B cell (primary cell): ENCODE measurements at regions not wholly inside any gene's neighbourhood (a gene's known extent, or its start where the extent isn't known, plus 50 kb on each side); places are given as distances from the start of the nearest gene placed in this dataset.
A peak's percentile ranks its signal among the peaks of the same experiment; 100 is the strongest.

Experiments
- ATAC-seq: fragments of 200-7000 bp; cut with Tn5 transposase; one replicate; pipeline ENCODE4 v1.10.0; 2021; ENCODE audit warnings: low read depth, mild to moderate bottlenecking, moderate number of reproducible peaks, moderate library complexity
- CTCF ChIA-PET: fragments of 350-600 bp; sonication (Branson Sonifier 250); formaldehyde crosslinking; loops from one replicate; lab custom pipeline; 2021; ENCODE audit warnings: antibody characterized with exemption, inconsistent platforms; lab: Charles Lee
- POLR2A ChIA-PET: fragments of 350-600 bp; sonication (Branson Sonifier 250); formaldehyde crosslinking; loops from one replicate; lab custom pipeline; 2021; ENCODE audit warnings: antibody characterized with exemption; lab: Charles Lee
- DNase-seq: peaks from one replicate; pipeline ENCODE4 v3.0.0; 2013
- H2AFZ ChIP-seq: 2 replicates; pipeline ENCODE4 v1.6.1; 2012; ENCODE audit warnings: mild to moderate bottlenecking, low read depth, low read length; ENCODE audit not compliant: insufficient read depth, poor library complexity, severe bottlenecking
- H3K27ac ChIP-seq, 2 donors: 1 replicate in 1 of 2; 2 replicates in 1 of 2; pipeline ENCODE4 v1.5.1; 2012 to 2013; ENCODE audit warnings: low read length in 2 of 2, mild to moderate bottlenecking in 2 of 2, moderate library complexity in 1 of 2
- H3K27me3 ChIP-seq, 4 experiments: fragments of 200-600 bp in 1 of 4; sonication (generic) in 1 of 4; replicated peaks in 1 of 4; 1 replicate in 2 of 4; 2 replicates in 2 of 4; pipeline versions ENCODE4 v1.6.1 to v1.7.0; 2013 to 2016; ENCODE audit warnings: low read length in 3 of 4, mild to moderate bottlenecking in 2 of 4, mixed read lengths in 1 of 4, moderate library complexity in 1 of 4; ENCODE audit not compliant: insufficient read depth in 4 of 4, control insufficient read depth in 3 of 4; ENCODE audit errors: control extremely low read depth in 1 of 4
- H3K36me3 ChIP-seq, 2 experiments: replicated peaks in 1 of 2; 1 replicate in 1 of 2; 2 replicates in 1 of 2; pipeline versions ENCODE4 v1.6.1 to v1.7.1; 2013; ENCODE audit warnings: low read length in 1 of 2; ENCODE audit not compliant: insufficient read depth in 2 of 2, control insufficient read depth in 1 of 2; ENCODE audit errors: control extremely low read depth in 1 of 2, extremely low read depth in 1 of 2
- H3K4me1 ChIP-seq, 2 donors: fragments of 200-600 bp in 1 of 2; sonication (generic) in 1 of 2; 1 replicate in 1 of 2; 2 replicates in 1 of 2; pipeline versions ENCODE4 v1.5.1 to v1.6.1; 2013 to 2017; ENCODE audit warnings: low read length in 2 of 2; ENCODE audit not compliant: control insufficient read depth in 2 of 2, insufficient read depth in 2 of 2
- H3K4me2 ChIP-seq: replicated peaks from 2 replicates; pipeline ENCODE3; 2012; ENCODE audit warnings: mild to moderate bottlenecking, low read depth, low read length; ENCODE audit not compliant: poor library complexity, severe bottlenecking
- H3K4me3 ChIP-seq, 5 experiments: fragments of 200-600 bp in 1 of 5; sonication (generic) in 1 of 5; 1 replicate in 3 of 5; 2 replicates in 2 of 5; pipeline versions ENCODE4 v1.5.1 to v1.7.0; 2011 to 2016; ENCODE audit warnings: low read length in 4 of 5, mild to moderate bottlenecking in 4 of 5, low read depth in 2 of 5, control low read depth in 1 of 5, moderate library complexity in 1 of 5; ENCODE audit not compliant: insufficient read depth in 1 of 5; ENCODE audit errors: control extremely low read depth in 1 of 5, extremely low read depth in 1 of 5
- H3K79me2 ChIP-seq: fragments of 200-600 bp; sonication (generic); one replicate; pipeline ENCODE4 v1.6.0; 2016; ENCODE audit warnings: low read length; ENCODE audit not compliant: control insufficient read depth, insufficient read depth
- H3K9ac ChIP-seq: fragments of 200-600 bp; sonication (generic); 2 replicates; pipeline ENCODE4 v1.6.1; 2017; ENCODE audit warnings: mild to moderate bottlenecking, low read length, moderate library complexity
- H3K9me3 ChIP-seq, 3 donors: one replicate each; pipeline versions ENCODE4 v1.6.1 to v1.7.1; 2013; ENCODE audit warnings: low read length in 2 of 3; ENCODE audit not compliant: control insufficient read depth in 2 of 3, insufficient read depth in 1 of 3; ENCODE audit errors: control extremely low read depth in 1 of 3
- H4K20me1 ChIP-seq: 2 replicates; pipeline ENCODE4 v1.6.0; 2012; ENCODE audit warnings: mild to moderate bottlenecking, low read length; ENCODE audit not compliant: insufficient read depth, control insufficient read depth, poor library complexity, severe bottlenecking
- H3K27ac Mint-ChIP-seq: one replicate; pipeline ENCODE4 v1.8.0; 2021; ENCODE audit warnings: mixed read lengths
- H3K27me3 Mint-ChIP-seq: one replicate; pipeline ENCODE4 v1.8.0; 2021; ENCODE audit warnings: mixed read lengths
- H3K4me1 Mint-ChIP-seq: one replicate; pipeline ENCODE4 v1.8.0; 2021; ENCODE audit warnings: mixed read lengths
- H3K4me3 Mint-ChIP-seq: one replicate; pipeline ENCODE4 v1.8.0; 2021; ENCODE audit warnings: mixed read lengths
- H3K9me3 Mint-ChIP-seq: one replicate; pipeline ENCODE4 v1.8.0; 2022; ENCODE audit warnings: mixed read lengths; ENCODE audit not compliant: insufficient read depth
- EZH2 ChIP-seq: IDR thresholded peaks from 2 replicates; pipeline ENCODE4 v1.6.1; 2012; ENCODE audit warnings: borderline replicate concordance, low read depth, mild to moderate bottlenecking, moderate library complexity, low read length; ENCODE audit not compliant: insufficient read depth, poor library complexity, severe bottlenecking
- WGBS: methylation state at CpG from one replicate; pipeline ENCODE4 v1.1.5; 2013; ENCODE audit warnings: missing lambda C conversion rate; ENCODE audit not compliant: insufficient coverage; 5-methylcytosine and 5-hydroxymethylcytosine counted together
- intact Hi-C: fragments of 100-400 bp; cut with micrococcal nuclease; formaldehyde crosslinking; loops from one replicate; pipeline ENCODE4 v1.10.0; 2022
- TF ChIP-seq, protein P1 (sequence below): fragments of 200-600 bp; IDR thresholded peaks from one replicate; pipeline ENCODE4 v1.8.0; 2022; ENCODE audit warnings: antibody characterized with exemption, mild to moderate bottlenecking

DNA sequence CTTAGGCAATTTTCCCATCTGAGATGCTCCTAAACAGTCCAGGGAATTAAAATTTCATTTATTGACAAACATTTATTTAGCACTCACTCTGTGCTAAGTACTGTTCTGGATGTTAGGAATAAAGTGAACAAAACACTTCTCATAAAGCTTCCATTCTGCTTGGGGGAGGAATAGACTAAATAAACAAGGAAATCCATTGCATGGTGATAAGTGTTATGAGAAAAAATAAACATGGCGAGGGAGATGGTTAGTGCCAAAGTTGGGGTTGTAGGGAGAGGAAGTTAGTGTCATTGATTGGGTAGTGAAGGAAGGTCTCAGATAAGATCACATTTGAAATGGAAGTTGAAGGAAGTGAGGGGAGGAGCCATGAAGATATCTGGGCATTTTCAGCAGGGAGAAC lies 72.2 kb upstream of the CES5A start:
- ATAC-seq (no peak), DNase-seq (no peak)
- intact Hi-C loops = loop anchor here (10.0 kb wide), 1 partner anchor 757 kb away; no protein-coding TSS in a partner anchor
- no peaks in the 10 kb centered on the region for H3K9me3 Mint-ChIP-seq
- Histone ChIP-seq H3K4me2 (no peak overlapping the region), H3K36me3 (no peaks in the 10 kb centered on the region), H4K20me1 (no peaks in the 10 kb centered on the region), H3K79me2 (no peaks in the 10 kb centered on the region), H2AFZ (no peak overlapping the region), H3K4me1 (no peaks in the 10 kb centered on the region), H3K9ac (no peak overlapping the region), H3K27me3 (peaks cover 0 to 24% (median 6%) of the 10 kb centered on the region in 4 experiments), H3K9me3 (peaks cover 0 to 2% (median 0%) of the 10 kb centered on the region in 3 donors), H3K4me3 (no peak overlapping the region), H3K27ac (no peak overlapping the region)
- TF ChIP-seq EZH2 = no peak
- TF ChIP-seq, protein P1, sequence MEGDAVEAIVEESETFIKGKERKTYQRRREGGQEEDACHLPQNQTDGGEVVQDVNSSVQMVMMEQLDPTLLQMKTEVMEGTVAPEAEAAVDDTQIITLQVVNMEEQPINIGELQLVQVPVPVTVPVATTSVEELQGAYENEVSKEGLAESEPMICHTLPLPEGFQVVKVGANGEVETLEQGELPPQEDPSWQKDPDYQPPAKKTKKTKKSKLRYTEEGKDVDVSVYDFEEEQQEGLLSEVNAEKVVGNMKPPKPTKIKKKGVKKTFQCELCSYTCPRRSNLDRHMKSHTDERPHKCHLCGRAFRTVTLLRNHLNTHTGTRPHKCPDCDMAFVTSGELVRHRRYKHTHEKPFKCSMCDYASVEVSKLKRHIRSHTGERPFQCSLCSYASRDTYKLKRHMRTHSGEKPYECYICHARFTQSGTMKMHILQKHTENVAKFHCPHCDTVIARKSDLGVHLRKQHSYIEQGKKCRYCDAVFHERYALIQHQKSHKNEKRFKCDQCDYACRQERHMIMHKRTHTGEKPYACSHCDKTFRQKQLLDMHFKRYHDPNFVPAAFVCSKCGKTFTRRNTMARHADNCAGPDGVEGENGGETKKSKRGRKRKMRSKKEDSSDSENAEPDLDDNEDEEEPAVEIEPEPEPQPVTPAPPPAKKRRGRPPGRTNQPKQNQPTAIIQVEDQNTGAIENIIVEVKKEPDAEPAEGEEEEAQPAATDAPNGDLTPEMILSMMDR = no peak
- ChIA-PET CTCF (interaction anchor here (4.8 to 9.6 kb wide), 3 partner anchors 8 to 373 kb away, joined by 32 to 156 read pairs (median 88); no protein-coding TSS in a partner anchor), POLR2A (no interaction called here)
- H3K27ac Mint-ChIP-seq = no peak overlapping the region
- peaks cover 4% of the 10 kb centered on the region for H3K4me1 Mint-ChIP-seq
- no peak overlapping the region for H3K4me3 Mint-ChIP-seq
- 93% methylated on average over 1 of the region's 1 CpG for WGBS
- H3K27me3 Mint-ChIP-seq = peaks cover 45% of the 10 kb centered on the region

DNA sequence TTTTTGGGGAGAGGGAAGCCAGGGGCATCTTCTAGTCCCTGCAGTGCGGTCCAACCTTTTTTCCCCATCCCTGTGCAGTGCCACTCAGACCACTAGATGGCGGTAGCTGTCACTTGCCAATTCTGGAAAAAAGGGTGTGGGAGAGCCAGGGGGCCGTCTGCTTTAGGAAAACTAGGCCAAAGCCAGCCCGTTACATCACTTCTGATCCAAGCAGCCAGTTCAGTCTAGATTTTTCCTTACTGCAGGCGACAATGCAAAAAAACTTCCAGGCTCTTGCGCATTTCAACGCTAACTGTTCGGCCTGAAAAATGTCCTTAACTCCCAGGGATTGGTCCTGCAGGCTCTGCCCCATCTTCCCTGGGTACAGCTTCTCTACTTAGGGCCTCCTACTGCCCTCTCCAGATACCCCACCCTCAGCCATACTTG lies 69.2 kb upstream of the CES5A start:
- H3K27ac Mint-ChIP-seq = no peak overlapping the region
- Histone ChIP-seq H4K20me1 (no peaks in the 10 kb centered on the region), H3K36me3 (no peaks in the 10 kb centered on the region), H3K9ac (no peak overlapping the region), H3K9me3 (no peaks in the 10 kb centered on the region), H3K27me3 (peaks cover 0 to 19% (median 6%) of the 10 kb centered on the region in 4 experiments), H3K4me1 (no peaks in the 10 kb centered on the region), H2AFZ (no peak overlapping the region), H3K79me2 (no peaks in the 10 kb centered on the region), H3K4me2 (no peak overlapping the region), H3K27ac (no peak overlapping the region), H3K4me3 (no peak overlapping the region)
- WGBS = 47% methylated on average over 8 of the region's 8 CpGs
- CTCF ChIA-PET = interaction anchor here (0.7 to 9.6 kb wide), 15 partner anchors 11 to 757 kb away, joined by 3 to 156 read pairs (median 4); no protein-coding TSS in a partner anchor
- H3K4me3 Mint-ChIP-seq = no peak overlapping the region
- H3K4me1 Mint-ChIP-seq = peaks cover 4% of the 10 kb centered on the region
- peaks cover 39% of the 10 kb centered on the region for H3K27me3 Mint-ChIP-seq
- intact Hi-C loops = loop anchor here (10.0 kb wide), 1 partner anchor 760 kb away; no protein-coding TSS in a partner anchor
- peak; percentile 58 for DNase-seq
- ATAC-seq = peak; percentile 43
- no peaks in the 10 kb centered on the region for H3K9me3 Mint-ChIP-seq
- POLR2A ChIA-PET = no interaction called here
- TF ChIP-seq, protein P1 = peak; percentile 96
- no peak for TF ChIP-seq EZH2
